GM12864 (cell line): ENCODE measurements at regions not wholly inside any gene's neighbourhood (a gene's known extent, or its start where the extent isn't known, plus 50 kb on each side); places are given as distances from the start of the nearest gene placed in this dataset.

ENCODE experiments used
- DNase-seq: peaks from one replicate; pipeline ENCODE4 v3.0.0-alpha.2; 2011; ENCODE audit warnings: low read depth
- H3K4me3 ChIP-seq: 2 replicates; pipeline ENCODE4 v1.5.1; 2011; ENCODE audit warnings: mild to moderate bottlenecking, low read depth, low read length, control low read depth
- CTCF ChIP-seq: IDR thresholded peaks from 2 replicates; pipeline ENCODE4 v1.5.1; 2011; ENCODE audit warnings: low read depth, mild to moderate bottlenecking, moderate library complexity, low read length, control low read depth, inconsistent platforms; ENCODE audit errors: missing control alignments

DNA sequence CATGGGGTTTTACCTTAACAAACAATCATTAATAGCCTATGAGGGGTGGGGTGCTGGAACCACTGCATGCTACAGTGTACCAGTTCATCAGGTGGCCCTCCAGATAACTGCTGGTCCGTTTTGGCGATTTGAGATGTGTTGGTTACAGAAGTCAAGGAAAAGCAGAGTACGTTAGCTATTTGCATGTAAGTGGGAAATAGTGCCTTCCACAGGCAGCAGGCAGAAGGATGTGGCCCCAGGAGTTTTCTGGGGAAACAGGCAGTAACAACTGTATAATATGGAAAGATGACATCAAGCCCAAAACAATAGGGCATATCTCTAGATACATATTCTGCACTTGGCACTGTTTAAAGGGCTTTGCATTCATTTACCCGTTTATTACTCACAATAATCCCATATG, 245.7 kb downstream of the COL4A1 start:
- no peak overlapping the region for H3K4me3 ChIP-seq
- no peak for TF ChIP-seq CTCF
- DNase-seq: no peak

DNA sequence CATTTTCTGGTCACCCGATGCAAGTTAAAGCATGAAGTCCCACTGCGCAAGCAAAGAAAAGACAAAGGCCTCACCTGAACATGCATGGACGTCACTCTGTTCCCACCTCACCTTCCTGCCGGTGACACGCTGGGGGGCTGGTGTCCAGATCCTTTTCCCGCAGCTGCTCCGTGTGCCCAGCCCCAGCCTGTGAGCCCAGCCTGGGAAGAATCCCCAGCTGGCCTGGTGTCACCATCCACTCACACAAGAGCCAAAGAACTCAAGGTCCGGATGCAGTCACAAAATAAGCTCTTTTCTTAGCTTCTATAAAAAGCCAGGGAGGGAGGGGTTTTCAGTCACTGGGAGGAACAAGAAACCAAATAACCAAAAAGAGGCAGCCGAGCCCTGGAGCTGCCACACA, 249.9 kb downstream of the COL4A1 start:
- no peak for TF ChIP-seq CTCF

GRCh38 chr13:110056640-110057039, 250.3 kb downstream of the COL4A1 start:
- TF ChIP-seq CTCF: no peak
- no peak for DNase-seq
- H3K4me3 ChIP-seq: no peak overlapping the region

More for the DNA sequence above, 249.9 kb downstream of the COL4A1 start:
- no peak for DNase-seq
- no peak overlapping the region for H3K4me3 ChIP-seq

- H3K4me3 ChIP-seq: no peak overlapping the region
- TF ChIP-seq CTCF: no peak
- no peak for DNase-seq
These were observed 251.9 kb downstream of the COL4A1 start for GRCh38 chr13:110055089-110055488.

GRCh38 chr13:110054041-110054440, 252.9 kb downstream of the COL4A1 start:
- no peak for TF ChIP-seq CTCF
- DNase-seq: no peak
- no peak overlapping the region for H3K4me3 ChIP-seq

- H3K4me3 ChIP-seq: no peak overlapping the region
- no peak for TF ChIP-seq CTCF
- DNase-seq: no peak
These were observed 259.5 kb downstream of the COL4A1 start for GRCh38 chr13:110047496-110047895.

DNA sequence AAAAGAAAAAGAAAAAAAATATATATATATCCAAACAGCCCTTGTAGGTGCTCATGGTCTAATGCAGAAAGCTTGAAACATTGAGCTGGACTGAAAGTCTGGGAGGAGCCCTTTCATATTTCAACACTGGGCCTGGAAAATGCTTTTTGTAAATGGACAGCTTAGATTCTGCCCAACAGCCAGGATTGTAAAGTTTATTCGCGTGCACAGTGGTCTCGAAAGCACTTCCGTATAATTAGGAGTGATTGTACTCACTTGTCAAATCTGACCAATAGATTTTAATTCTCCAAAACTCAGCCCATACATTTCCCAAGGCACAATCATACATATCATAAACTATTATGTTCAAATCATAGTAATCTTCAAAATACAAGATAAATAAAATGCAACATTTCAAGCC, 260.1 kb downstream of the COL4A1 start:
- TF ChIP-seq CTCF: no peak
- H3K4me3 ChIP-seq: no peak overlapping the region
- DNase-seq: no peak
